H54 (cell line): ENCODE measurements at regions not wholly inside any gene's neighbourhood (a gene's known extent, or its start where the extent isn't known, plus 50 kb on each side); places are given as distances from the start of the nearest gene placed in this dataset.

Source experiments
- DNase-seq: peaks from one replicate; pipeline ENCODE4 v3.0.0; 2011; ENCODE audit warnings: low spot score, mixed read lengths; ENCODE audit not compliant: insufficient read length
- FAIRE-seq: peaks from 3 replicates; lab custom pipeline; 2011; peaks lifted over from hg19 to GRCh38; lab: Jason Lieb, UNC
- POLR2A ChIP-seq: IDR thresholded peaks from 2 replicates; pipeline ENCODE4 v1.6.1; 2011; ENCODE audit warnings: low read depth, mild to moderate bottlenecking, low read length

- FAIRE-seq (no peak), DNase-seq (no peak)
Observed at GRCh38 chr3:25212736-25213135, 215.3 kb upstream of the RARB start.

GRCh38 chr3:25214034-25214433, 214.0 kb upstream of the RARB start:
- DNase-seq: no peak
- TF ChIP-seq POLR2A: no peak
- no peak for FAIRE-seq

More at GRCh38 chr3:25212736-25213135, 215.3 kb upstream of the RARB start:
- TF ChIP-seq POLR2A: no peak

- no peak for TF ChIP-seq POLR2A
- FAIRE-seq (no peak), DNase-seq (no peak)
Observed at GRCh38 chr3:25218362-25218761, 209.7 kb upstream of the RARB start.

GRCh38 chr3:25226747-25227146, 201.3 kb upstream of the RARB start:
- FAIRE-seq: no peak
- TF ChIP-seq POLR2A: no peak
- no peak for DNase-seq

GRCh38 chr3:25229586-25229985, 198.5 kb upstream of the RARB start:
- DNase-seq: no peak
- no peak for FAIRE-seq
- no peak for TF ChIP-seq POLR2A

- no peak for DNase-seq
- TF ChIP-seq POLR2A: no peak
Observed at GRCh38 chr3:25235031-25235430, 193.0 kb upstream of the RARB start.

GRCh38 chr3:25235466-25235865, 192.6 kb upstream of the RARB start:
- no peak for TF ChIP-seq POLR2A
- no peak for DNase-seq
- no peak for FAIRE-seq

More at GRCh38 chr3:25235031-25235430, 193.0 kb upstream of the RARB start:
- no peak for FAIRE-seq

GRCh38 chr3:25237602-25238001, 190.5 kb upstream of the RARB start:
- FAIRE-seq (no peak), DNase-seq (no peak)
- no peak for TF ChIP-seq POLR2A

GRCh38 chr3:25239042-25239441, 189.0 kb upstream of the RARB start:
- DNase-seq: no peak
- no peak for FAIRE-seq
- TF ChIP-seq POLR2A: no peak

- TF ChIP-seq POLR2A: no peak
- no peak for FAIRE-seq
- DNase-seq: no peak
Observed at GRCh38 chr3:25246913-25247312, 181.2 kb upstream of the RARB start.

- no peak for FAIRE-seq
- no peak for TF ChIP-seq POLR2A
- no peak for DNase-seq
Observed at GRCh38 chr3:25252291-25252690, 175.8 kb upstream of the RARB start.

- DNase-seq (no peak), FAIRE-seq (no peak)
- no peak for TF ChIP-seq POLR2A
Observed at GRCh38 chr3:25257026-25257425, 171.0 kb upstream of the RARB start.

- no peak for FAIRE-seq
- DNase-seq: no peak
Observed at GRCh38 chr3:25259871-25260270, 168.2 kb upstream of the RARB start.

GRCh38 chr3:25262322-25262721, 165.7 kb upstream of the RARB start:
- no peak for FAIRE-seq
- no peak for TF ChIP-seq POLR2A
- DNase-seq: no peak

More at GRCh38 chr3:25259871-25260270, 168.2 kb upstream of the RARB start:
- no peak for TF ChIP-seq POLR2A

GRCh38 chr3:25265284-25265683, 162.8 kb upstream of the RARB start:
- FAIRE-seq (no peak), DNase-seq (no peak)
- TF ChIP-seq POLR2A: no peak

GRCh38 chr3:25266677-25267076, 161.4 kb upstream of the RARB start:
- FAIRE-seq (no peak), DNase-seq (no peak)
- TF ChIP-seq POLR2A: no peak
